NCI-H524 treated with DMSO at 0.1 percent for 48 hours (cell line): ENCODE measurements at regions not wholly inside any gene's neighbourhood (a gene's known extent, or its start where the extent isn't known, plus 50 kb on each side); places are given as distances from the start of the nearest gene placed in this dataset.

Source experiments
- DNase-seq: peaks from one replicate; lab custom pipeline; 2025; lab: John Stamatoyannopoulos, UW

DNA sequence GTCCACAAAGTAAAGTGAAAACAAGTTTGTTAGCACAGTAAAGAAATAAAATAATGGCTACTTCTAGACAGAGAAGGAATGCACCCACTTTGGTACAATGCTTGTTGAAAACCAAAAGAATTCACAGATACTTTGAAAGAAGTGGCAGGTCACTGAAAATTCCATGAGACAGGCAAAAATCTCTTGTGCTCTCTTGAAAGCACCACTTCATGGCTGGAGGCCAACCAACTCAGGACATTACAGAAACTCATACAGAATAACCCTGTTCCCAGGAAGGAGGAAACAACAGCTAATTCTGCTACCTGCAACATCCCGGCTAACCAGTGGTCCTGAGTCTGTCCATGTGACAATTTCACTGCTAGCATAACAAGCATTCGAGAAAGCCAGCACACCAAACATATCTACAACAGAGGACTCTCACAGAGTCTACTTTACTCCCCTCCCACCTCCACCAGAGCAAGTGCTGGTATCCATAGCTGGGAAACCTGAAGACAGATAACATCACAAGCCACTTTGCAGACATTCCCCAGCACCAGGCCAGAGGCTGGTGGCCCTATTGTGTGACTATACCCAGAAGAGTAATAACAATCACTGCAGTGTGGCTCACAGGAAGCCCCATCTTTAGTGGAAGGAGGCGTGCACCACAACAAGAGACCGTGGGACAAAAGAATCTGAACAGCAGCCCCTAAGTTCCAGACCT is 255.3 kb upstream of the SLITRK3 start:
- DNase-seq, result no peak

DNA sequence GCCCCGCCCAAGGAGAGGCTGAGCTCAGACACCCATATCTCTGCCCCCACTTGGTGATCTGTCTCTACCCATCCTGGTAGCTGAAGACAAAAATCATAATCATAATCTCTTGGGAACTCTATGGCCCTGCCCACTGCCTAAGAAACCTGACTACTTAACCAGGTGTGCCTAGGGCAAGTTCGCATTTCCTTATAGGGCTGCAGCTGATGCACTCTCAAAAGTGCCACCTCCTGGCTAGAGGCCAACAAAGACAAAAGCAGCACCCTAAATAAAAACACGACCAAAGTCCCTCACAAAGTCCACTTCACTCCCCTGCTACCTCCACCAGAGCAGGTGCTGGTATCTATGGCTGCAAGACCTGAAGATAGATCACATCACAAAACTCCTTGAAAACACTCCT is 250.4 kb upstream of the SLITRK3 start:
- no peak for DNase-seq

DNA sequence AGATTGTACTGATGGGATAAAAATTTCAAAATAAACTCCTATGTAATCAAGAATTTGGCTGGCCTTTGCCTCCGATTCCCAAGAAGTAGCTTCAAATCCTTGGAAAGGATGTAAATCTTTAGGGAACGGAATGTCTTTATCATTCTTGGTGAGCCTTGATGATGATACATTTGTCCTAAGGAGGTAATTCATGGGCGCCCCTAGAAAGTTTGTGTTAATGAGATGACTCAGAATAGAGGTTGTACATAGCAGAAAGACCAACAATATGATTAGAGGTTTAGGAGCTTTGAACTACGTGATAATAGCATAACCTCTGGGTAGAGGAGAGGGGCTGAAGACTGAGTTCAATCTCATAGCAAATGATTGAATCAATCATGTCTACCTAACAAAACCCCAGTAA is 248.6 kb upstream of the SLITRK3 start:
- no peak for DNase-seq

DNA sequence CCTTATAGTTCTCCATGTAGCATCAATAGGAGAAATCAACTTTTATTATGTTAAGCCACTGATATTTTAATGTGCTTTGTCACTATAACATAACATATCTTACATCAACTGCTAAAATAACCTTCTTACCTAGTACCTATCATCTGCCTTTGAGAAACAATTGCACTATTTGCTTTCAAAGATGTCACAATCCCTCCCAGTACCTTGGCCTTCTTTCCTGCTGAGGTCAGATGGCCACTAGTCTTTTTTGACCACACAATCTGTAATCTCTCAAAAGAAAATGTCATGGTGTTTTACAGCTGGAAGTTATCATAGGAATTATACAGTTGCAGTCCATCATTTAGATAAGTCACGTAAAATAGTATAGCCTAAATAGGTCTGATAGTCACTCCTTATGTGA is 247.5 kb upstream of the SLITRK3 start:
- DNase-seq, result no peak

DNA sequence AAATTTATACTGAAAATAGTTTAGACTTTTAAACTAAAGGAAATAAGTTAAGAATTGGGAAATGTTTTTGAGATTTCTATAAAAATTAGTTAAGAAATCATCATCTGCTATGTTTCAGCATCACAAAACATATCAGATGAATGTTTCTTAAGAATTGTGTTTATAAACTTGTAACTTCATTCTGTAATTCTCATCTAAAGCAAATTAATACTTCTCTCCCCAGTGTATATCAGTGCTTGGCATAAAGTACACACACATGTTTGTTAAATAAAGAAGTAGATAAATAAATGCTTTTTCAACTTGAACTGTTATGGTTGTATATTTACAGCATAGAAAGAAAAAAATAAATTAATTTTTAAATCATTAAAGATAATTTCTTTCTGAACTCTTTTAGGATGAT is 245.9 kb upstream of the SLITRK3 start:
- DNase-seq, result no peak

DNA sequence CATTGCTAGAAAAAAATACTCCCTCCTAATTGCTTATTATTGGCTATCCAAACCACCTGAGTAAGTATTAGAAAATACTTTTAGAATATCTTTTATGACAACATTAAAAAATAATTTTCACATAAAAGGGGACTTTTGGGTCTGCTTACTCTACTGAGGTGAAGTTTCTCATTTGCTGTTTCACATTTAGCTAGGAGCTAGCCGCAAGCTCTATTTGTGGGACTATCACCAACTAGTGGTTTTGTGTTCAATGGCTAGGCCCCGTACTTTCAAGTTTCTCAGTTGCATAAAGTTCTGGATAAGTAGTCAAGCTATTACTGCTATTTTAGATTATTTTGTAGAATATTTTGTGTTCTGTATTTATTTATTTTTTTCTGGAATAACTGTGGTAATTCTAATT is 244.2 kb upstream of the SLITRK3 start:
- no peak for DNase-seq

DNA sequence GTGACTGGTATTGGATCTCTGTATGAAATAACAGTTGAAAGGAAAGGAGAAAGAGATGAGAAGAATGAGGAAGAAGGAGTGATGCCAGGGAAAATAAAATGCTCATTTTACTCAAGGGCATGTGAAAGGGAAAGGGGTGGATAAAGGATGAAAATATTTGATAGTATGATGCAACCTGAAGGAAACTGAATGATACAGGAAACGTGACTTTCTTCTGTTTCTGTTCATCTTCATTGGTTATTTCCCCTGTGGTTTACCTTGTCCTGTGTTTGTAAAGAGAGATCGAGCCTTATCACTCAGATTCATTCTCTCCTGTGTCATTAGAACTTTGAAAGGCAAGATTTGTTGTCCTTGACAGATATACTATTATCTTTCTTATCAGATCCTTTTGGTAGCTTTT is 243.6 kb upstream of the SLITRK3 start:
- no peak for DNase-seq

DNA sequence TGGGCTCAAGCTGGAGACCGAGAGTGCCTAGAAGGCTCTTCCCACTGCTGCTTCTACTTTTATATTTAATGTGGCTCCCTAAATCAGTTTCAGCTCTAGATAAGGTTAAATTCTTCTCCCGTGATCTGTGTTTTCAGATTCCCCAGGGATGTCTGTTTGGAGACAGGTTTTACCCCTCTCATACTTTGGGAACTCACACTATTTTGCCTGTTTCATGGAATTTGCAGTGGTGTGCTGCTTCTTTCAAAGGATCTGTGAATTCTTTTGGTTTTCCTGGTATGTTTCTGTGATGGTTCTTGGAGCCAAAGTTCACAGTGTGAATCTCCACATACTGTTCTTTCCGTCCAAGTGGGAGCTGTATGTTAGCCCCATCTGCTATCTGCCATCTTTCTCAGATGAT is 238.3 kb upstream of the SLITRK3 start:
- no peak for DNase-seq

DNA sequence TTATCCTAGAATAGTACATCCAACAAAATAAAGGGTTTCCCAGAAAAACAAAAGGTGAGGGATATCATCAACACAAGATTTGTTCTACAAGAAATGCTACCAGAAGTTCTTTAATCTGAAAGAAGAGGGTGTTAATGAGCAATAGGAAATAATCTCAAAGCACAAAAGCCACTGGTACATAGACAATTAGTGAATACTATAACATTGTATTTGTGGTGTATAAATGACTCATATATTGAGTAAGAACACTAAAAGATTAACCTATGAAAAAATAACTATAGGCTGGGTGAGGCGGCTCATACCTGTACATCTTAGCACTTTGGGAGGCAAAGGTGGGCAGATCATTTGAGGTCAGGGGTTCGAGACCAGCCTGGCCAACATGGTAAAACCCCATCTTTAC is 210.2 kb upstream of the SLITRK3 start:
- no peak for DNase-seq

DNA sequence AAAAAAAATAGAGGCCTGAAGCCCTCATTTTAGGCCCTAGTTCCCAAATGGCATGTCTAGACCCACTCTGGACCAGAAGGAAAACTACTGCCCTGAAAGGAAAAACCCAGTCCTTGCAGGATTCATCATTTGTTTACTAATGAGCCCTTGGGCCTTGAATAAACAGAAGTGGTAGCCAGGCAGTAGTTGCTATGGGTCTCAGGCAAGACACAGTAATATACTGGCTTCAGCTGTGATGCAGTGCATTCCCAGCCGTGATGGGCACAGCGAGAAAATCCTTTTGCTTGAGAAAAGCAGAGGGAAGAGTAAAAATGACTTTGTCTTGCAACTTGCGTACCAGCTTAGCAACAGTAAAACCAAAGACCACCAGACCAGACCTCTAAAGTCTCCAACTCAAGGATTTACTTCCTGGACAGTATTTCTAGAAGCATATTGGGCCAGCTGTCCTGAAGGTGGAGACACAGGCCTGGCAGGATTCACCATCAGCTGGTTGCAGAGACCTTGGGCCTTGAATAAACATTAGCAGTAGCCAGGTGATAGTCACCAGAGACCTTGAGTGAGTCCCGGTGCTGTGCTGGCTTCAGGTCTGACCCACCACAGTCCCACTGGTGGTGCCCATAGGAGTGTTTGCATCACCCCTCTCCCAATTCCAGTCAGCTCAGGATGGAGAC is 208.3 kb upstream of the SLITRK3 start:
- DNase-seq, result no peak

DNA sequence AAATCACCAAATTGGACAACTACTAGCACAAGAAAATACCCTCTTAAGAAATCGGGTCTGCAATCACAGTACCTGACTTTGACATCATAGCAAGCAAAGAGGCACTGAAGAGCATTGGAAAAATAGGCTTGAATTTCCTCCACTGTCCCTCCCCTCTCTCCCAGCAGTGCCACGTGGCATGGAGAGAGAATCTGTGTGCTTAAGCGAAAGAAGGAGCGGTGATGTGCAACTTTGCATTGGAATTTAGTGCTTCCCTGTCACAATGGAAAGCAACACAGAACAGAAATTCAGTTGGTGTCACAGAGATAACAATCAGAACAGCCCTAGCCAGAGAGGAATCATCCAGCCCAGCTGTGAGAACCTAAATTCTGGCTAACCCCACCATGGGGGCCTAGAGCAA is 207.5 kb upstream of the SLITRK3 start:
- DNase-seq, result no peak

DNA sequence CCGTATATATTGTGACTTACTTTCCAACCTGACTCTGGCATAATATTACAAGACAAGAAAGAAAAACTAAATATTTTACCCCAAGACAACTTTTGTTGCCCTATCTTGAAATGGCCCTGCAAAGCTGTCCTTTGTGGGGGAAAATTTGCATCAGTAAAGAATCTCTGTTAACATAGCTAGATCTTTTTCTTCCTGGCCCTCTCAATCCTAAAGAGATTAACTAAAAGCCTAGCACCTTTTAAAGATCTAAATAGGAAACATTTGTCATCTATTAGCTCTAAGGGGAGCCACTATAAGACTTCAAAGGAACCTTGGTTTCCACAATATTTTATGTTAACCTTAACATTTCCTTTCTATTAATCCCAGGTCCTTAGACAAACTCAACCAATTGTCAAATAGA is 199.0 kb upstream of the SLITRK3 start:
- no peak for DNase-seq

DNA sequence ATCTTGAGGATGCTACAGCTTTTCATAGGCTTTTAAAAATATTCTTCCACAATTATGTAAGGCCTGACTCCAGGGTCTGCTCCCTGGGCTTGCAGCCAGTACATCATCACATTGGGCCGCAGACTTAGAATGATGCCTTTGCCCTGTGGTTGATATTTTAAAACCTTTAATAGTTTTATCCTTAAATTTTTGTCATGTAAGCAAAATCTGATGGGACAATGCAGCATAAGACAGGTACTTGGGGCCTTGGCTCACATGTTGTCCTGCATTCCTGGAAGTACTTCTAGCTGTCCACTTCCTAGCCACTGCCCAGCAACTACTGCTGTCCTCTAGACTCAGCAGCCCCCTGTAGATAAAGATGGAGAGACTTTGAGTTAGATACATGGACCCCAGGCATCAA is 197.3 kb upstream of the SLITRK3 start:
- no peak for DNase-seq

DNA sequence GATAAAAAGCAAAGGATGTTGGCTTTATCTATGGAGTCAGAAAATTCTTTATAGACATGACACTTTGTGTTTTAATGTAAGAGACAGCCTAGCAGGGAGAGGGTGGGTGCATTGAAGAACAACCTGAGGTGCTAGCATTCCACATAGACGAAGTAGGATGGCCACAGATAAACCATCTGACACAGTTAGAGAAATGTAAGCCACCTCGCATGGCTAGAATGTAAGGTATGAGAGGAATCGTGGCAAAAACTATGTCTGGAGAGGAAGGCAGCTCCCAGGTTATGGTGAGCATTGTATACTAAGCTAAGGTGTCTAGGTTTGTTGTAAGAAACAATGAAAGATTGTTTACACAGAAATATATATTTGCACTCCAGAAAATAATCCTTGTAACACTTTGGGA is 194.0 kb upstream of the SLITRK3 start:
- no peak for DNase-seq

DNA sequence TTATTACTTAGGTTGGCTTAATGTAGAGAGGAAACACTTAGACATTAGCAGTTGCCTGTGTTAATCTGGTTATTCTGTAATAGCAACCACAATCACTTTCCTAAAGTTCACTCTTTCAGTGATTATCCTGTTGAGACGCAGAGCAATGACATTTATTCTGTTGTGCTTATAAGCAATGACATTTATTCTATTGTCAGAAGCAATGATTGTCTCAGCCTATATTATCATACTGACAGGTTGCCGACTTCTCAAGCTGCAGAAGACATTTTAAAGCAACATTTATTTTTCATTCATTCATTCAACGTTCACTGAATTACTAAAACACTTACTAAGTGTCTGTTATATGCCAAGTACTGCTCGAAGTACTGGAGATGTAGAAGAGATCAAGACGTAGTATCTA is 193.5 kb upstream of the SLITRK3 start:
- DNase-seq, result no peak

DNA sequence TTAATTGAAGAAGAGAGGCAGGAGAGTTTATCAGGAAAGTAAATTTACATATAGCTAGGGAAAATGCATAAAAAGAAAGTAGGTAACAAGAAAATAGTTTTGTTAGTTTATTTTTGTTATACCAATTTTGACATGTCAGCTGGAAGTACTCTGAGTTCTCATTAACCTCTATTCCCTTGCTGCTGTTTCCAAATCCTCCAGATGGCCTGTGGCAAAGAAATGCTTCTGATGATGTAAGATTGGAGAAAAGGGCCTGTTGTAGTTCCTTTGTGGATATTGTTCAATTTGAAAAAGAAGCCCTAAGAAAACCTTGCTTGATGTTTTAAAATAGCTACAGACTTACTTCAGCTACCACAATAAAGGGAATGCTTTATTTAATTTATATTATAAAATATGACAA is 192.9 kb upstream of the SLITRK3 start:
- no peak for DNase-seq

DNA sequence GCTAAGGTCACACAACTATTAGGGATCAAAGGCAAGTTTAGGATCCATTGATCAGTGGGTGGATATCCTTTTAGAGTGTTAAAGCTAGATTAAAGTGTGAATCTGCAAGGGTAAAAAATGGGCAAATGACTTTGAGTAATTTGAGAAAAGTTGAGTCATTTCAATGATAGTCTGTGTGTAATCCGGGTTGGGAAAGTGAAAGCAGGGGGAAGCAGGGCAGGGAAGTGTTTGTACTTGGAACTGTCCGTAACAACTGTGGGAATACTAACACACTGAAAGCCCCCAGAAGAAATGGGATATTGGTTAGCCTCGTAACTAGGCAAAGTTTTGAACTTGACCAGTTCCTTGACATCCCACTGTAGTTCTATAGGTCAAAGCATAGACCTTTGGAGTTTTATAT is 187.2 kb upstream of the SLITRK3 start:
- DNase-seq, result no peak

DNA sequence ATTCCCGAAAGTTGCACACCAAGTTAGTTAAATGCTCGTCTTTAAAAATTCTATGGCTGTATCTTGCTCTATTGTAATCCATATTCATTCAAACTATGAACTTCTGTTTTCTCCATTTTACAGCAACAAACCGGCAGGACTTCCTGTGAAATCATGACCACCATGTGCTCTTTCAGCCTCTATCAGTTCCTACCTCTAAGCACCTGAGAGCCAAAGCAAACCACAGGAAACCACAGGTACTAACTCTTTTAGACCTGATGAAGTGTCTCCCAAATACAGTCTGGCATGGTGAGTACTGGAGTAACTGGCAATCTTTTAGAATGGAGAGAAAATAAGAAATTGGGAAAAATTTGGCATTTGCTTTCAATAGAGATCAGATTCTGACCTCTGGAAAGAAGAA is 186.5 kb upstream of the SLITRK3 start:
- DNase-seq, result no peak

DNA sequence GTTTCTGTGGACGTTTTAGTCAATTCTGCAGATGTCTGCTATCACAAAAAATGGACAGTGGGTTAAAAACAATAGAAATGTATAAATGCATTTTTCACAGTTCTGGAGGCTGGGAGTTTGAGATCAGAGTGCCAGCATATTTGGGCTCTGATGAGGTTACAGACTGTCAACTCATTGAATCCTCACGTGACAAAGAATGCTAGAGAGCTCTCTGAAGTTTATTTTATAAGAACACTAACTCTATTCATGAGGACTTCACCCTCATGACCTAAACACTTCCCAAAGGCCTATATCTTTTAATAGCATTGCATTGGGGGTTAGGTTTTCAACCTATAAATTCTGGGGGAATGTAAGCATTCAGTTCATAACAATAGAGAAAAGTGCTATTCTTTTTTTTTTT is 182.6 kb upstream of the SLITRK3 start:
- DNase-seq, result no peak

DNA sequence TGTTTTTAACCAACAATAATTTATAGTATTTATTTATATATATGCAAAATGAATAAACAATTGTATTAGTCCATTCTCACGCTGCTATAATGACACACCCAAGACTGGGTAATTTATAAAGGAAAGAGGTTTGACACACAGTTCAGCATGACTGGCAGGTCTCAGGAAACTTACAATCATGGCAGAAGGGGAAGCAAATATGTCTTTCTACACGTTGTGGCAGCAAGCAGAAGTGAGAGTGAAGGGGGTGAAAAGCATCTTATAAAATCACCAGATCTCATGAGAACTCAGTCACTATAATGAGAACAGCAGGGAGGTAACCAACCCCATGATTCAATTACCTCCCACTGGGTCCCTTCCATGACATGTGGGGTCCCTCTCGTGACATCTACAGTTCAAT is 162.8 kb upstream of the SLITRK3 start:
- no peak for DNase-seq

DNA sequence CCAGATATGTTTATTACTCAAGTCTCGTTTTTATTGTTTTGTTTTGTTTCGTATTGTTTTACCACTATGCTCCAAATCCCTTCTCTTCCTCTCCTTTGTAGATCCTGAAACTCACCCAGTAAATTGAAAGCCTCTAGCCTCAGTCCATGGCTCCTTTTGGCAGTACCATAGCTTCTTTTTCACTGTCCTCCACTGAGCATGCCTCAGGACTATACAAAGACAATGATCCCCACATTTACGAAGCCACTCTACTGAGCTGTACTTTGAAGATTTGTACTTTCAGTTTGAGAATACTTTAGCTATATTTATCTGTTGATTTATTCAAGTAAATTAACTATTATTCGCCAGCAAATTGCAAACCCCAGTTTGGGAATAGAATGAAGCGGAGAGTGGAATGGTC is 159.1 kb upstream of the SLITRK3 start:
- DNase-seq, result no peak

DNA sequence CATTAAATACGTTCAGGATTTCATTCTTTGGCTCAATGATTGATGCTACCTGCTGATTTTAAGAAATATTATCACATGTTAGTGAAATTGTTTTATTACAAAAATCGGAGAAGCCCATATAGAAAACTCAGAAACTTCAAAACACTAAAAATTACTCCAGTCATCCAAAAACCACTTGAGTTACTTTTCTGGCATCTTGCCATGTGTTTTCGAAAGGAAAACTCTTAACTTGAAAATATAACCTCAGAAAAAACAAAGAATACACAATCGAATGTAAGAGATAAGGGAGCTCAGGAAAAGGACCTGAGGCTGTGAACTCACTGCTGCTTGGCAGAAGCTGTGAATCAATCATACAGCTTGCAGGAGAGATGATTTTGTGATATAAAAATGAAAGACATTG is 151.3 kb upstream of the SLITRK3 start:
- DNase-seq, result no peak

DNA sequence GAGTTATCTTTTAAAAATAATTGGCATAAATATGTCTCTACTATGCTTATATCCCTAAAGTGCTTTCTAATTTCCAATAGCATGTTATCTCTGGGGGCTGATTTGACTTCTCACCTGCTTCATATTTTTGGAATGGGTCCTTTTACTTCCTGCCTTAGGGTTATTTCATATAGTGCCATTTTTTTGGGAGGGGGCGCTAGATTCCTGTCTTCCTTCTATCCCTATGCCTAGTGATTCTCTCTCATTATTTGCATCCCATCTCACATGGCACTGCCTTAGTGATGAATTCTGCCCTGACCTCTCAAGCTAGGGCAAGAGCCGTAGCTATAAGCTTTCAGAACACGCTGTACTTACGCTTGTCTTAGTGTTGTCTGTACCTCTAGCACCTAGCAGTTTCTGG is 150.3 kb upstream of the SLITRK3 start:
- DNase-seq, result no peak

DNA sequence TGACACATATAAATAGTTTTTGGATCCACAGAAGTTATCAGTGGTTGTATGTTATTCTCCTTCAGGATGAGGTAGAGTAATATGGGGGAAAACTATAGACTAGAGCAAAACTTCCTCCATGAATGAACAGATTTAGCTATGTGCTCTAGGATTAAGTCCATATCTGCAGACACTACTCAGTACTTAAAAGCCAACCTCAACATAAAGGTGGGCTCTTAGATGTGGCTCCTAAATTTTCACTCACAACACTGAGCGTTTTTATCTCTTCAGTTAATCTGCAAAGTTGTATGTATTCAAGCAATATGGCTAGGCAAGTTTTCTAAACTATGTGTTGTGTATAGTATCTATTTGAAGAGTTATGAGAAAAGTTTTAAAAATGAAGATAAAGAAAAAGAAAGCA is 147.0 kb upstream of the SLITRK3 start:
- no peak for DNase-seq
